Heart left ventricle (tissue), 16 donors: ENCODE measurements at regions not wholly inside any gene's neighbourhood (a gene's known extent, or its start where the extent isn't known, plus 50 kb on each side); places are given as distances from the start of the nearest gene placed in this dataset.

Source experiments
- ATAC-seq, 4 donors: fragments of 200-7000 bp; cut with Tn5 transposase; one replicate each; pipeline ENCODE4 v1.9.1; 2020 to 2022; ENCODE audit warnings: moderate library complexity in 4 of 4, mild to moderate bottlenecking in 3 of 4, moderate number of reproducible peaks in 1 of 4
- DNase-seq, 5 donors: peaks; one replicate each; pipeline ENCODE4 v3.0.0-alpha.2; 2020
- H3K27ac ChIP-seq, 12 donors: fragments of 200-600 bp; sonication (generic) in 4 of 12; one replicate each; pipeline versions ENCODE4 v1.5.0 to v1.8.0; 2016 to 2022; ENCODE audit warnings: mild to moderate bottlenecking in 2 of 12
- H3K27me3 ChIP-seq, 9 donors: fragments of 200-600 bp; sonication (generic) in 2 of 9; one replicate each; pipeline versions ENCODE4 v1.5.1 to v1.8.0; 2016 to 2022; ENCODE audit warnings: mild to moderate bottlenecking in 3 of 9
- H3K36me3 ChIP-seq, 9 donors: fragments of 200-600 bp; sonication (generic) in 2 of 9; one replicate each; pipeline versions ENCODE4 v1.5.0 to v1.8.0; 2018 to 2022; ENCODE audit warnings: mild to moderate bottlenecking in 2 of 9
- H3K4me1 ChIP-seq, 12 donors: fragments of 200-600 bp; sonication (generic) in 4 of 12; one replicate each; pipeline versions ENCODE4 v1.5.0 to v1.8.0; 2016 to 2022; ENCODE audit warnings: mild to moderate bottlenecking in 3 of 12
- H3K4me3 ChIP-seq, 12 donors: fragments of 200-600 bp; sonication (generic) in 4 of 12; one replicate each; pipeline versions ENCODE4 v1.5.0 to v1.8.0; 2017 to 2022; ENCODE audit warnings: mild to moderate bottlenecking in 9 of 12, moderate library complexity in 4 of 12
- H3K9me3 ChIP-seq, 12 donors: fragments of 200-600 bp; sonication (generic) in 4 of 12; one replicate each; pipeline versions ENCODE4 v1.5.0 to v1.8.0; 2016 to 2022; ENCODE audit warnings: mild to moderate bottlenecking in 1 of 12
- POLR2A ChIP-seq, 2 donors: fragments of 450-650 bp; IDR thresholded peaks; one replicate each; pipeline ENCODE4 v1.6.1; 2017; ENCODE audit warnings: antibody characterized with exemption in 2 of 2, mild to moderate bottlenecking in 2 of 2, moderate library complexity in 2 of 2
- WGBS, 4 donors: extraction: QIAGEN DNeasy Blood & Tissue Kit in 2 of 4; methylation state at CpG; one replicate each; pipeline versions ENCODE4 v1.1.5 to v1.1.7; 2013 to 2018; 5-methylcytosine and 5-hydroxymethylcytosine counted together
- intact Hi-C, 10 donors: fragments of 100-400 bp; cut with DNase I; formaldehyde crosslinking; loops; one replicate each; pipeline versions ENCODE4 v1.11.1 to v1.14.2; 2022
- TF ChIP-seq, protein P1 (sequence below), 12 donors: fragments of 200-600 bp; sonication (generic) in 4 of 12; IDR thresholded peaks; one replicate each; pipeline versions ENCODE4 v1.5.0 to v1.8.0; 2018 to 2022; ENCODE audit warnings: antibody characterized with exemption in 12 of 12, mild to moderate bottlenecking in 5 of 12
- donor health status: ischemic (EF 13 %, LVEDD 7.1; RV severe dilation, severe dysfunction).
- donor health status: healthy with polysubstance abuse.
- donor health status: DM: no; HTN: yes; CAD: no.
- donor health status: DM: no; HTN: no; CAD: no.
- donor health status: ischemic (EF 25% LVEDD 6.9; RV normal size, moderate dysfunction).
- donor health status: ischemic (EF 25% LVEDD 5.7; RV mildly dilated, moderate dysfunction).
- donor health status: healthy.
- donor health status: DM: yes; HTN: yes; CAD: no.
- donor health status: ischemic (EF 35%, LVEDD 5.7; RV mildly dilated, moderate dysfunction).
- donor health status: nonischemic (EF 11% LVEDD 7.7; RV severe dilation, severe dysfunction).
- donor health status: DM: yes; HTN: yes; CAD: no.
- donor health status: PGD.
- donor health status: ischemic (EF 29% LVEDD 5.4; RV normal size, mild dysfunction).
- donor health status: nonischemic (EF 23%, LVEDD 6.1; RV moderate dilation, normal function).

- H3K27ac ChIP-seq, result no peak overlapping the region
- intact Hi-C loops, result no loop called here
- H3K4me1 ChIP-seq, result no peaks in the 10 kb centered on the region
- no peaks in the 10 kb centered on the region for H3K27me3 ChIP-seq
- no peak for ATAC-seq
- TF ChIP-seq, protein P1, sequence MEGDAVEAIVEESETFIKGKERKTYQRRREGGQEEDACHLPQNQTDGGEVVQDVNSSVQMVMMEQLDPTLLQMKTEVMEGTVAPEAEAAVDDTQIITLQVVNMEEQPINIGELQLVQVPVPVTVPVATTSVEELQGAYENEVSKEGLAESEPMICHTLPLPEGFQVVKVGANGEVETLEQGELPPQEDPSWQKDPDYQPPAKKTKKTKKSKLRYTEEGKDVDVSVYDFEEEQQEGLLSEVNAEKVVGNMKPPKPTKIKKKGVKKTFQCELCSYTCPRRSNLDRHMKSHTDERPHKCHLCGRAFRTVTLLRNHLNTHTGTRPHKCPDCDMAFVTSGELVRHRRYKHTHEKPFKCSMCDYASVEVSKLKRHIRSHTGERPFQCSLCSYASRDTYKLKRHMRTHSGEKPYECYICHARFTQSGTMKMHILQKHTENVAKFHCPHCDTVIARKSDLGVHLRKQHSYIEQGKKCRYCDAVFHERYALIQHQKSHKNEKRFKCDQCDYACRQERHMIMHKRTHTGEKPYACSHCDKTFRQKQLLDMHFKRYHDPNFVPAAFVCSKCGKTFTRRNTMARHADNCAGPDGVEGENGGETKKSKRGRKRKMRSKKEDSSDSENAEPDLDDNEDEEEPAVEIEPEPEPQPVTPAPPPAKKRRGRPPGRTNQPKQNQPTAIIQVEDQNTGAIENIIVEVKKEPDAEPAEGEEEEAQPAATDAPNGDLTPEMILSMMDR (IDR thresholded peaks at IDR 0.05), result no peak
- TF ChIP-seq POLR2A (IDR thresholded peaks at IDR 0.05), result no peak
- no peak overlapping the region for H3K4me3 ChIP-seq
- 77 to 83% (median 78%) methylated on average over 16 of the region's 16 CpGs for WGBS, 4 donors
- H3K9me3 ChIP-seq, result peaks cover 0 to 7% (median 0%) of the 10 kb centered on the region in 12 donors
- no peak for DNase-seq
- H3K36me3 ChIP-seq, result no peaks in the 10 kb centered on the region
These were observed 143.1 kb downstream of the ZNF664 start for GRCh38 chr12:124115976-124116690.

DNA sequence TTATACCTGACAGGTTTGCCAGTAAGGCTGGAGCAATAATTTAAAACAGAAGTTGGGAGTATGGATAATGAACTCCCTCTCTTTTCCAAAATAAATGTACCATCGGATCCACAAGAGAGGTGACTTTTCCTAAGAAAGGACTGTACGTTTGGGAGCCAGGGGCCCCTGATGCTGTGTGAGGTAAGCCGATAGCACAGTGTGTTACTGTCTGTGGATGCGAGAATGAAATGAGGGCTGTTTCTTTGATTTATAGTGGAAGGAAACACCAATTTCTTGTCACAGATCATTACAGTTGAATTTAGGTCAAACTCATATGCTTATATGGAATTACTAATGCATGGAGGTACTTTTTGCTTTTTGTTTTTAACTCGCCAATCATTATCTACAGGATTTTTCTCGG lies 147.7 kb downstream of the ZNF664 start:
- Histone ChIP-seq H3K36me3 (no peaks in the 10 kb centered on the region), H3K27me3 (peaks cover 0 to 7% (median 0%) of the 10 kb centered on the region in 9 donors), H3K4me1 (no peaks in the 10 kb centered on the region), H3K27ac (no peak overlapping the region), H3K4me3 (no peak overlapping the region), H3K9me3 (no peaks in the 10 kb centered on the region)
- DNase-seq, result no peak
- intact Hi-C loops, result no loop called here
- no peak for TF ChIP-seq POLR2A (IDR thresholded peaks at IDR 0.05)
- TF ChIP-seq, protein P1 (IDR thresholded peaks at IDR 0.05), result no peak
- ATAC-seq, result no peak
- 72 to 87% (median 77%) methylated on average over 6 of the region's 6 CpGs for WGBS, 4 donors

DNA sequence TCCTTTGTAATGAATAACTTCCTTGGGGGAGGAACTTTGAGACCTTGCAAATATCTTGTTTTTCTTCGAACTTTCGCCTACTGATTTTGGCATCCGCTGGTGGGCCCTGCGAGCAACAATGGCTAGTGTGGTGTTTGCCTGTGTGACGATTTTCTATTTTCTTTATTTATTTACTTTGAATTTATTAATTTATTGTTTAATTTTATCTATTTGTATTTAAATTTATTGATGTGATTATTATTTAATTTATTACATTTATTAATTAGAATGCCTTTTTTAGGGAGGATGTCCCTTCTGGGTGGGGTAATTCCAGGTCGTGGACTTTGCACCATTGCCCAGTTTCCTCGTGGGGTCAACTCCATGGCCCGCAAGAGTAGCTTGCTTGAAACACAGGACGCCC lies 149.7 kb downstream of the ZNF664 start:
- H3K36me3 ChIP-seq, result no peaks in the 10 kb centered on the region
- peaks cover 0 to 7% (median 0%) of the 10 kb centered on the region in 9 donors for H3K27me3 ChIP-seq
- no peak overlapping the region for H3K4me3 ChIP-seq
- ATAC-seq (no peak), DNase-seq (no peak)
- TF ChIP-seq, protein P1 (IDR thresholded peaks at IDR 0.05), result no peak
- no peak for TF ChIP-seq POLR2A (IDR thresholded peaks at IDR 0.05)
- intact Hi-C loops, result no loop called here
- no peak overlapping the region for H3K27ac ChIP-seq
- 80 to 88% (median 83%) methylated on average over 9 of the region's 9 CpGs for WGBS, 4 donors
- no peaks in the 10 kb centered on the region for H3K4me1 ChIP-seq
- H3K9me3 ChIP-seq, result no peaks in the 10 kb centered on the region

DNA sequence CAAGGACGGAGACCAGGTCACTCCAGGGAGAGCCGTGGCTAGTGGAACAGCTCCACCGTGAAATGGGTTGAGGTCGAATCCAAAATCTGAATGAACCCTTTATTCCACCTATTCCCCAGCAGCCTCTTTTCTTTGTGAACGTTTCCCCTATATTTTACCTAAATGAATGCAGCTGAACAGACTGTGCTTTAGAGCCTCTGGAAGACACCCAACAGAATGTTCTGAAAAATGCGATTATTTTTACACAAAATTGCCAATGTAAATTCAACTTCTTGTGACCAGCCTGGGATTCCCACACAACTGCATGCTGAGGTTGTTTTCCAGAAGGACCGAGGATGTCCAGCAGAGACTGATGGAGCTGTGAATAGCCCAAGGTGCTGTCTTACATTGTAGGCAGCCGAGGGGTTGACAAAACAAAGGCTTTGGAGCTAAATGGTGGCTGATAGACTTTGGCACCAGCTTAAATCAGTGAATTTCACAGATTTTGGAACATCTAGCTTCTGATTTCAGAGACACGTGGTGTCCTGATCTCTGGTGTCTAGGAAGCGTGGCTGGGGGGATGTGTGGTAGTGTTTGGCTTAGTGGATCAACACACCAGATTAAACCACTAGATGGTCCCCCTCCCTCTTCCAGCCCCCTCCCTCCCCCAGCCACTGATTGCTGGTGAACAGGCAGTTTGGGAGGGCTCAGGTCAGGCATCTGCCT lies 150.4 kb downstream of the ZNF664 start:
- ATAC-seq (no peak), DNase-seq (no peak)
- intact Hi-C loops, result no loop called here
- peaks cover 0 to 7% (median 0%) of the 10 kb centered on the region in 9 donors for H3K27me3 ChIP-seq
- no peak overlapping the region for H3K27ac ChIP-seq
- H3K4me1 ChIP-seq, result no peaks in the 10 kb centered on the region
- no peaks in the 10 kb centered on the region for H3K36me3 ChIP-seq
- H3K4me3 ChIP-seq, result no peak overlapping the region
- WGBS, 4 donors, result 65 to 76% (median 72%) methylated on average over 10 of the region's 10 CpGs
- no peaks in the 10 kb centered on the region for H3K9me3 ChIP-seq
- TF ChIP-seq, protein P1 (IDR thresholded peaks at IDR 0.05), result no peak
- TF ChIP-seq POLR2A (IDR thresholded peaks at IDR 0.05), result no peak
